BE2C (cell line): ENCODE measurements at regions not wholly inside any gene's neighbourhood (a gene's known extent, or its start where the extent isn't known, plus 50 kb on each side); places are given as distances from the start of the nearest gene placed in this dataset.

ENCODE experiments used
- DNase-seq: peaks from one replicate; pipeline ENCODE4 v3.0.0-alpha.2; 2020
- H3K27me3 ChIP-seq: fragments of 250-450 bp; sonication (Bioruptor Pico); 2 replicates; pipeline ENCODE4 v1.5.1; 2020; ENCODE audit warnings: mild to moderate bottlenecking
- H3K36me3 ChIP-seq: fragments of 250-450 bp; sonication (Bioruptor Pico); 2 replicates; pipeline ENCODE4 v1.5.1; 2020; ENCODE audit warnings: mild to moderate bottlenecking
- H3K4me1 ChIP-seq: fragments of 250-450 bp; sonication (Bioruptor Pico); 2 replicates; pipeline ENCODE4 v1.5.1; 2020
- H3K4me3 ChIP-seq: 2 replicates; pipeline ENCODE4 v1.5.1; 2011; ENCODE audit warnings: low read depth, low read length
- H3K9me3 ChIP-seq: fragments of 250-450 bp; sonication (Bioruptor Pico); 2 replicates; pipeline ENCODE4 v1.5.1; 2020
- TF ChIP-seq, protein P1 (sequence below): IDR thresholded peaks from 2 replicates; pipeline ENCODE4 v1.5.1; 2012; ENCODE audit warnings: mild to moderate bottlenecking, low read depth, low read length

DNA sequence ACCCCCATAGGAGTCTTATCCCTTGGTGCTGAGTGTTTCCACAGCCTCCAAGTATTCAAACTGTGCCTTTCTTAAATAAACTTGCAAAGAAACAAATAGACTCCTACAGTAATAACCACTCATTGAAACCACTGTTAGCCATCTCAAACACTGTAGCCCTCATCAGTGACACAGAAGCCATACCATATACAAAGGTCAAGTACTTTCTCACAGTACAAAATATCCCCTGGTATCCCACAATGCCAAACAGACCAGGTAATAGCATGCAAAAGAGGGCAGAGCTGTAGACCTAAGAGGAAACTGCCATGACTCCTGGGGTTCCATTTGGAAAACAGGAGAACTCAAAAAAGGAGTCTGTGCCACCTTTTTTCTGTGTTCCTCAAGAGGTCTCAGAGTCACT is 173.8 kb upstream of the PPP1R2C start:
- H3K4me3 ChIP-seq = no peak overlapping the region
- TF ChIP-seq, protein P1, sequence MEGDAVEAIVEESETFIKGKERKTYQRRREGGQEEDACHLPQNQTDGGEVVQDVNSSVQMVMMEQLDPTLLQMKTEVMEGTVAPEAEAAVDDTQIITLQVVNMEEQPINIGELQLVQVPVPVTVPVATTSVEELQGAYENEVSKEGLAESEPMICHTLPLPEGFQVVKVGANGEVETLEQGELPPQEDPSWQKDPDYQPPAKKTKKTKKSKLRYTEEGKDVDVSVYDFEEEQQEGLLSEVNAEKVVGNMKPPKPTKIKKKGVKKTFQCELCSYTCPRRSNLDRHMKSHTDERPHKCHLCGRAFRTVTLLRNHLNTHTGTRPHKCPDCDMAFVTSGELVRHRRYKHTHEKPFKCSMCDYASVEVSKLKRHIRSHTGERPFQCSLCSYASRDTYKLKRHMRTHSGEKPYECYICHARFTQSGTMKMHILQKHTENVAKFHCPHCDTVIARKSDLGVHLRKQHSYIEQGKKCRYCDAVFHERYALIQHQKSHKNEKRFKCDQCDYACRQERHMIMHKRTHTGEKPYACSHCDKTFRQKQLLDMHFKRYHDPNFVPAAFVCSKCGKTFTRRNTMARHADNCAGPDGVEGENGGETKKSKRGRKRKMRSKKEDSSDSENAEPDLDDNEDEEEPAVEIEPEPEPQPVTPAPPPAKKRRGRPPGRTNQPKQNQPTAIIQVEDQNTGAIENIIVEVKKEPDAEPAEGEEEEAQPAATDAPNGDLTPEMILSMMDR = no peak
- H3K36me3 ChIP-seq = no peaks in the 10 kb centered on the region
- no peaks in the 10 kb centered on the region for H3K27me3 ChIP-seq
- no peaks in the 10 kb centered on the region for H3K4me1 ChIP-seq
- no peak for DNase-seq
- H3K9me3 ChIP-seq = no peaks in the 10 kb centered on the region

DNA sequence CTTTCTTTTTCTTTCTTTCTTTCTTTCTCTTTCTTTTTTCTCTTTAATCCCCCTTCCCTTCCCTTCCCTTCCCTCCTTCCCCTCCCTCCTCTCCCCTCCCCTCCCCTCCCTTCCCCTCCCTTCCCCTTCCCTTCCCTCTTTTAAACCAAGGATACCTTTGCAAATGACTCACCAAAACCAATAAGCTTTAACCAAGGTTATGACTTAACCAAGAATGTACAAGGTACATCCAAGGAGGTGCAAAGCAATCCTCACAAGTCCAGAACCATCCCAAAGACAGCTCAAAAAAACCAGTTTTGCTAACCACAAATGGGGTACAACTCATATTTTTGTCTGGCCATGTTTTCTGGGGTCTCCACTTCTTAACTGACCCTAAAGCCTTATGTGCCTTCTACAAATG is 174.7 kb upstream of the PPP1R2C start:
- H3K4me3 ChIP-seq = no peak overlapping the region
- no peaks in the 10 kb centered on the region for H3K27me3 ChIP-seq
- no peak for DNase-seq
- no peaks in the 10 kb centered on the region for H3K9me3 ChIP-seq
- TF ChIP-seq, protein P1 = no peak
- no peaks in the 10 kb centered on the region for H3K36me3 ChIP-seq
- H3K4me1 ChIP-seq = no peaks in the 10 kb centered on the region

DNA sequence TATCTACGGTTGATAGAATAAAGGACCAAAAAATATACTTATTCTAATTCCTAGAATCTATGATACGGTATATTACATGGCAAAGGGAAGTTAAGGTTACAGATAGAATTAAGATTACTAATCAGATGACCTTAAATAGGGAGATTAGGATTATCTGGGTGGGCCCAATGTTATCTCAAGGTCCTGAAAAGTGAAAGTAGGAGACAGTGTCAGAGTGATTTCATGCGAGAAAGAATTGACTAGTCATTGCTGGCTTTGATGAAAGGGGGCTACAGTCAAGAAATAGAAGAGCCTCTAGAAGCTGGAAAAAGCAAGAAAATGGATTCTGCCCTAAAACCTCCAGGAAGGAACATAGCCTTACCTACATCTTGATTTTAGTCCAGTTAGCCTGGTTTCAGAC is 176.9 kb upstream of the PPP1R2C start:
- Histone ChIP-seq H3K27me3 (no peaks in the 10 kb centered on the region), H3K36me3 (no peaks in the 10 kb centered on the region), H3K4me1 (no peaks in the 10 kb centered on the region), H3K9me3 (no peaks in the 10 kb centered on the region), H3K4me3 (no peak overlapping the region)
- no peak for DNase-seq
- TF ChIP-seq, protein P1 = no peak

DNA sequence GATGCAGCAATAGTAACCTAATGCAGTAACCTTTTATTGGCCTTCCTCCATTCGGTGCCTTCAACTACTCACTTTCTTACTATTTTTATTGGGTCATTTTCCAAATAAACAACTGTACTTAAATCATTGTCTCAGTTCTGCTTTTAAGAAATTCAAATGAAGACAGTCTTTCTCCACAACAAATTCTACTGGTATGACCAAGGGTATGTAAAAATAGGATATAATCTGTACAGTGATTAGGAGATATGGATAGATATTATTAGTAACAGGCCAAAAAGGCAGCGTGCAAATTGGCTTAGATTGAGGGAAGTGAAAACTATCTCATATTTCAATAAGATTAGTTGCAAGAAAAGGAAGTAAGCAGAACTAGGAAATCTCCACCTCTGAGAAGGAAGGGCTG is 177.4 kb upstream of the PPP1R2C start:
- H3K36me3 ChIP-seq = no peaks in the 10 kb centered on the region
- H3K27me3 ChIP-seq = no peaks in the 10 kb centered on the region
- H3K4me1 ChIP-seq = no peaks in the 10 kb centered on the region
- H3K4me3 ChIP-seq = no peak overlapping the region
- H3K9me3 ChIP-seq = no peaks in the 10 kb centered on the region
- TF ChIP-seq, protein P1 = no peak
- no peak for DNase-seq

DNA sequence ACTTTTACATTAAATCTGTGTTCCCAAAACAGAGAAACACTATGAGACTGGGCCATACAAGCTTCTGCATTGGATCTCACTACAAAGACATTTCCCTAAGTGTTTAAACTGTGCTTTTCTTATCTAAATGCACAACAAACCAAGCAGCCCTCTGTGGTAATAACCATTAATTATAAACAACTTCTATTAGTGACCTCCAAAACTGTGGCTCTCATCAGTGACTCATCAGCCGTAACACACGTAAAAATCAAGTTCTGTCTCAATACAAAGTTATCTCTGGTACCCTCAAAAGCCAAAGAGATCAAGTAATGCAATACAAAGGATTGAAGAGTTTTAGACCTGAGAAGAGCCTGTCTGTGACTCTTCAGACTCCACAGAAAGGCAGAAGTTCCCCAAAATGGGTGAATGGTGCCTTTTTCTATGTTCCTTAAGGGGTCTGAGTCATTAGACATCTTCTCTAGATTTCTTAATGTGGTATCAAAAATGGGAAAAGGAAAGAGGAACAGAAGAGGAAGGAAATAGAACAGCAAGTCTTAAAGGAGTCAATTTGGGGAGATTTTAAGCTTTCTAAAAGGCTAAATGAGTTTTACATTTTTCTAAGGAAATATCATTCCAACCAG is 189.8 kb upstream of the PPP1R2C start:
- no peaks in the 10 kb centered on the region for H3K36me3 ChIP-seq
- TF ChIP-seq, protein P1 = no peak
- H3K9me3 ChIP-seq = no peaks in the 10 kb centered on the region
- no peak for DNase-seq
- H3K27me3 ChIP-seq = no peaks in the 10 kb centered on the region
- no peaks in the 10 kb centered on the region for H3K4me1 ChIP-seq
- no peak overlapping the region for H3K4me3 ChIP-seq

DNA sequence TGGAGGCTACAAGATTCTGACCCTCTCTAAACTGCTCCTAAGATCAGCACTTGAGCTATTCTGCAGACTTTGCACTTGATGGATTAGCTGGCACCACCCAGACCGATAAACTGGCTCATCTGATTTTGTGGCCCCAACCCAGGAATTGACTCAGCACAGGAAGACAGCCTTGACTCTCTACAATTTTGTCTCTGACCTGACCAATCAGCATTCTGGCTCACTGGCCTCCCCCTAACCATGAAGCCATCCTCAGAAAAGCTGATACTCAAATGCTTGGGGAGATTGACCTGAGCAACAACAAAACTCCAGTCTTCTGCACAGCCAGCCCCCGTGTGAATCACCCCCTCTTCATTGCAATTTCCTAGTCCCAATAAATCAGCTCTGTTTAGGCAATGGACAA is 195.4 kb upstream of the PPP1R2C start:
- Histone ChIP-seq H3K36me3 (no peaks in the 10 kb centered on the region), H3K4me3 (no peak overlapping the region), H3K27me3 (no peaks in the 10 kb centered on the region), H3K9me3 (no peaks in the 10 kb centered on the region), H3K4me1 (no peaks in the 10 kb centered on the region)
- TF ChIP-seq, protein P1 = no peak
- no peak for DNase-seq
